ENCODE measurements at regions not wholly inside any gene's neighbourhood (a gene's known extent, or its start where the extent isn't known, plus 50 kb on each side); places are given as distances from the start of the nearest gene placed in this dataset.

DNA sequence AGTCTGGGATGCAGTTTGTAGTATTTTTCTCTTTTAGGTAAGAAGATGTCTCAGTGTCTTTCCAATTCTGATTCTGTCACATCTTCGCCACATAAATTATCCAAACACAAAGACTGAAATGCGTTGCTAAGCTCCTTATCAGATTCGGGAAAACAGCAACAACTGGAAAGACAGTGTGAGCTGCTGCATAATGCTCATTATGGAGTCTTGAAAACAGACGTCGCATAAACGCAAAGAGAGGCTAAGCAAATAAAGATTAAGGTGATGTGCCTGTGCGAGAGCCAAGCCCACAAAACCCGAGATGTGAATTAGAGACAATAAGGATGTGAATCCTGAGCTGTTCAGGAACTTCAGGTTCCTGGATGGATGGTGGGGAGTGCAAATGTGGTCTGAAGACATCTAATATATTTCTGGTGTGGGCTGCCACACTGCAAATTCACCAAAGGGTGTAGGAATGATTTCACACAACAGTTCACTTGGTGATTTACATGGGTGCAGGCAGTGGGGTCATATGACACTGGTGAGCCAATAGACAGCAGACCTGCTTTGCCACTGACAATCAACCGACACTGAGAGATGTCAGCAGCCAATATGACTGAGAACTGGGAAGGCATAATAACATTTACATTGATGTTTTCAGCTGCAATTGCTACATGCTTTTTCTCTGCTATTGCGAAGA is 195.8 kb downstream of the MTX2 start:
- TF ChIP-seq ZNF658 (tag by site-specific recombination; IDR thresholded peaks at IDR 0.05) (no peak), ZNF132 (tag by site-specific recombination; IDR thresholded peaks at IDR 0.05; ENCODE audit: borderline replicate concordance) (no peak), CTCF (tag by site-specific recombination; IDR thresholded peaks at IDR 0.05) (no peak), YY1 (tag by site-specific recombination; IDR thresholded peaks at IDR 0.05) (no peak)
